ENCODE measurements at regions not wholly inside any gene's neighbourhood (a gene's known extent, or its start where the extent isn't known, plus 50 kb on each side); places are given as distances from the start of the nearest gene placed in this dataset.

DNA sequence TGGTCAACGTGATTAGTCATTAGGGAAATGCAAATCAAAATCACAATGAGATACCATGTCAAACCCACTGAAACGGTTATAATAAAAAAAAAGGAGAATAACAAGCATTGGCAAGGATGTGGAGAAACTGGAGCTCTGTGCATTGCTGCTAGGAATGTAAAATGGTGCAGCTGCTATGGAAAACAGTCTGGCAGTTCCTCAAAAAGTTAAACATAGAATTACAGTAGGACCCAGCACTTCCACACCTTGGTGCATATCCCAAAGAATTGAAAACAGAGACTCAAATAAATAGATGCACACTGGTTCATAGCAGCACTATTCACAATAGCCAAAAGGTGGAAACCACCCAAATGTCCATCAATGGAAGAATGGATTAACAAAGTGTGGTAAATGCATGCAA lies 201.5 kb upstream of the TUT7 start:
- no peaks in the 10 kb centered on the region for H3K36me3 ChIP-seq
- H3K27me3 ChIP-seq: no peaks in the 10 kb centered on the region
- DNase-seq: no peak
- no peak overlapping the region for H3K27ac ChIP-seq
- ATAC-seq (ENCODE audit: low FRiP score in 2 of 2): no peak
- TF ChIP-seq POLR2A (IDR thresholded peaks at IDR 0.05): no peak
- TF ChIP-seq POLR2AphosphoS5 (IDR thresholded peaks at IDR 0.05): no peak
- TF ChIP-seq CTCF (IDR thresholded peaks at IDR 0.05): no peak
- TF ChIP-seq EP300 (IDR thresholded peaks at IDR 0.05): no peak
- WGBS, 2 donors: 70 to 71% methylated on average over 2 of the region's 2 CpGs
- H3K9me3 ChIP-seq: no peaks in the 10 kb centered on the region
- H3K4me3 ChIP-seq: no peak overlapping the region
- no peaks in the 10 kb centered on the region for H3K4me1 ChIP-seq

DNA sequence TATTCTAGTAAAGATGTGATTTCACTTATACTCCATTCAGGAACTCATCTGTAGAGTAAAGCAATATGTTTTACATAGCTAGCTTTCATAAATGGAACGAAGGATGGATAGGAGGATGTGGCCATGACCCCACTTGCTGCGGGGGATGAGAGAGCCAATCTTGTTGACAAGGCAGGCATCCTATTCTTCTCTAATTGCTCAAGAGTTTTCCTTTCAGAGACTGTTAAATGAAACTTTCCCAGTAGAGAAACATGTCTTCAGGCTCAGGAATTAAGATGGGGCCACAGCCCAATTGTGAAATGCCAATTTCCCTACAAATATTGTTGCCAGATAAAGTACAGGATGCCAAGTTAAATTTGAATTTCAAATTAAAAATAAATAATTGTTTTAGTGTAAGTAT lies 196.2 kb upstream of the TUT7 start:
- H3K27ac ChIP-seq: no peak overlapping the region
- ATAC-seq (ENCODE audit: low FRiP score in 2 of 2) (no peak), DNase-seq (no peak)
- H3K27me3 ChIP-seq: no peaks in the 10 kb centered on the region
- H3K4me3 ChIP-seq: no peak overlapping the region
- TF ChIP-seq EP300 (IDR thresholded peaks at IDR 0.05): no peak
- no peak for TF ChIP-seq POLR2A (IDR thresholded peaks at IDR 0.05)
- no peak for TF ChIP-seq POLR2AphosphoS5 (IDR thresholded peaks at IDR 0.05)
- TF ChIP-seq CTCF (IDR thresholded peaks at IDR 0.05): no peak
- WGBS, 2 donors: 89 to 91% methylated on average over 2 of the region's 2 CpGs
- no peaks in the 10 kb centered on the region for H3K4me1 ChIP-seq
- H3K36me3 ChIP-seq: no peaks in the 10 kb centered on the region
- H3K9me3 ChIP-seq: no peaks in the 10 kb centered on the region

- 72 to 84% methylated on average over 2 of the region's 2 CpGs for WGBS, 2 donors
- Histone ChIP-seq H3K4me1 (no peaks in the 10 kb centered on the region), H3K36me3 (no peaks in the 10 kb centered on the region), H3K9me3 (no peaks in the 10 kb centered on the region), H3K27ac (no peak overlapping the region), H3K27me3 (no peaks in the 10 kb centered on the region), H3K4me3 (no peak overlapping the region)
- DNase-seq (no peak), ATAC-seq (ENCODE audit: low FRiP score in 2 of 2) (no peak)
- no peak for TF ChIP-seq POLR2A (IDR thresholded peaks at IDR 0.05)
- no peak for TF ChIP-seq EP300 (IDR thresholded peaks at IDR 0.05)
- TF ChIP-seq CTCF (IDR thresholded peaks at IDR 0.05): no peak
- no peak for TF ChIP-seq POLR2AphosphoS5 (IDR thresholded peaks at IDR 0.05)
Measured at GRCh38 chr9:86549920-86550319, 195.7 kb upstream of the TUT7 start.

- Histone ChIP-seq H3K27ac (no peak overlapping the region), H3K4me3 (no peak overlapping the region), H3K27me3 (no peaks in the 10 kb centered on the region), H3K9me3 (no peaks in the 10 kb centered on the region), H3K36me3 (no peaks in the 10 kb centered on the region), H3K4me1 (no peaks in the 10 kb centered on the region)
- 83 to 89% methylated on average over 2 of the region's 2 CpGs for WGBS, 2 donors
- ATAC-seq (ENCODE audit: low FRiP score in 2 of 2) (no peak), DNase-seq (no peak)
- TF ChIP-seq CTCF (IDR thresholded peaks at IDR 0.05): no peak
- TF ChIP-seq POLR2A (IDR thresholded peaks at IDR 0.05): no peak
- no peak for TF ChIP-seq POLR2AphosphoS5 (IDR thresholded peaks at IDR 0.05)
- no peak for TF ChIP-seq EP300 (IDR thresholded peaks at IDR 0.05)
Measured at GRCh38 chr9:86549401-86549811, 195.2 kb upstream of the TUT7 start.

DNA sequence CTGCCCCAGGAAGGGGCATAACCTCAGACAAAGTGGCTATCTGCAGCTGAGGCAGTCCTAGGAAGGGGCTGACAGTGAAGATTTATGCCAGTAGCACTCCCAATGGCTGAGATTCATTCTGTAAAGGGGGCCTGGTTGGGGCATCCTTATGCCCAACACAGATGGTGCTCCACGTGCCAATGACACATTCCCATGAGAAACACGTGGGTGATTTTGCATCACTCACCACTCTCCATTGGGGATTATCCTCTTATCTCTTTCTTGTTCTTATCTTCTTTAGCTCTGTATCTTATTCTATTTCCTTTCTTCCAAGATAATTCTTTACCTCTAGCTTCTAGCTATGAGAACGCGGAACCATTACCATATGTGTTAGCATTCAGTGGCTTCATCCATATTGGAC lies 194.0 kb upstream of the TUT7 start:
- no peaks in the 10 kb centered on the region for H3K36me3 ChIP-seq
- H3K9me3 ChIP-seq: no peaks in the 10 kb centered on the region
- H3K4me1 ChIP-seq: no peaks in the 10 kb centered on the region
- DNase-seq (no peak), ATAC-seq (ENCODE audit: low FRiP score in 2 of 2) (no peak)
- 92 to 93% methylated on average over 4 of the region's 4 CpGs for WGBS, 2 donors
- no peak overlapping the region for H3K4me3 ChIP-seq
- no peak for TF ChIP-seq CTCF (IDR thresholded peaks at IDR 0.05)
- TF ChIP-seq POLR2A (IDR thresholded peaks at IDR 0.05): no peak
- no peak for TF ChIP-seq POLR2AphosphoS5 (IDR thresholded peaks at IDR 0.05)
- TF ChIP-seq EP300 (IDR thresholded peaks at IDR 0.05): no peak
- H3K27me3 ChIP-seq: no peaks in the 10 kb centered on the region
- no peak overlapping the region for H3K27ac ChIP-seq
